Neural cell (in vitro differentiated cells): ENCODE measurements at regions not wholly inside any gene's neighbourhood (a gene's known extent, or its start where the extent isn't known, plus 50 kb on each side); places are given as distances from the start of the nearest gene placed in this dataset.

Experiments
- H2AFZ ChIP-seq: fragments of 200-600, 300-800 bp; sonication (generic), shearing (Covaris generic); 2 replicates; pipeline ENCODE4 v1.6.0; 2014; ENCODE audit warnings: low read depth, mild to moderate bottlenecking, antibody characterized with exemption, low read length, moderate library complexity
- H3F3A ChIP-seq: fragments of 200-600 bp; shearing (Covaris generic); 2 replicates; pipeline ENCODE4 v1.6.1; 2016; ENCODE audit warnings: mild to moderate bottlenecking, moderate library complexity, mixed read lengths, antibody characterized with exemption, low read length; ENCODE audit not compliant: insufficient read depth, poor library complexity, severe bottlenecking
- H3K27ac ChIP-seq: fragments of 200-600, 300-800 bp; sonication (generic), shearing (Covaris generic); 2 replicates; pipeline ENCODE4 v1.5.1; 2014; ENCODE audit warnings: mild to moderate bottlenecking, low read length, moderate library complexity
- H3K27me3 ChIP-seq: fragments of 300-800, 200-600 bp; sonication (generic), shearing (Covaris generic); 2 replicates; pipeline ENCODE4 v1.6.0; 2014; ENCODE audit warnings: mild to moderate bottlenecking, low read depth, low read length, moderate library complexity; ENCODE audit not compliant: insufficient read depth
- H3K36me3 ChIP-seq: fragments of 300-800, 200-600 bp; sonication (generic), shearing (Covaris generic); 2 replicates; pipeline ENCODE4 v1.5.1; 2014; ENCODE audit warnings: mild to moderate bottlenecking, antibody characterized with exemption, low read length, moderate library complexity; ENCODE audit not compliant: insufficient read depth
- H3K4me2 ChIP-seq: fragments of 300-800, 200-600 bp; sonication (generic), shearing (Covaris generic); 2 replicates; pipeline ENCODE4 v1.6.0; 2014; ENCODE audit warnings: mild to moderate bottlenecking, low read length
- H3K4me3 ChIP-seq: fragments of 300-800, 200-600 bp; sonication (generic), shearing (Covaris generic); 2 replicates; pipeline ENCODE4 v1.5.1; 2014; ENCODE audit warnings: mild to moderate bottlenecking, low read length, moderate library complexity
- H3K79me2 ChIP-seq: fragments of 200-600 bp; shearing (Covaris generic); replicated peaks from 2 replicates; pipeline ENCODE4 v1.6.0; 2014; ENCODE audit warnings: mild to moderate bottlenecking, low read length, moderate library complexity; ENCODE audit not compliant: insufficient read depth
- H3K9ac ChIP-seq: fragments of 300-800, 200-600 bp; sonication (generic), shearing (Covaris generic); 2 replicates; pipeline ENCODE4 v1.6.1; 2016; ENCODE audit warnings: mild to moderate bottlenecking, low read length, mixed read lengths
- H3K9me2 ChIP-seq: fragments of 200-600 bp; shearing (Covaris generic); 2 replicates; pipeline ENCODE4 v1.6.1; 2016; ENCODE audit warnings: mild to moderate bottlenecking, low read length, mixed read lengths; ENCODE audit not compliant: insufficient read depth
- H3K9me3 ChIP-seq: fragments of 200-600, 300-800 bp; sonication (generic), shearing (Covaris generic); 2 replicates; pipeline ENCODE4 v1.6.1; 2016; ENCODE audit warnings: mild to moderate bottlenecking, mixed run types, low read length, moderate library complexity, mixed read lengths
- H4K20me1 ChIP-seq: fragments of 200-600 bp; shearing (Covaris generic); 2 replicates; pipeline ENCODE4 v1.6.1; 2016; ENCODE audit warnings: mild to moderate bottlenecking, mixed run types; ENCODE audit not compliant: insufficient read depth
- EP300 ChIP-seq: fragments of 450-650 bp; conservative IDR thresholded peaks from 2 replicates; pipeline ENCODE4 v1.6.1; 2014; ENCODE audit warnings: antibody characterized with exemption, mild to moderate bottlenecking, moderate library complexity; ENCODE audit not compliant: poor library complexity, severe bottlenecking
- EZH2 ChIP-seq: fragments of 200-600, 300-800 bp; shearing (Covaris generic), sonication (generic); IDR thresholded peaks from 2 replicates; pipeline ENCODE4 v1.6.1; 2014; ENCODE audit warnings: antibody characterized with exemption, low read length, borderline replicate concordance, mild to moderate bottlenecking; ENCODE audit not compliant: insufficient read depth, poor library complexity, severe bottlenecking
- MXI1 ChIP-seq: fragments of 450-650 bp; conservative IDR thresholded peaks from 2 replicates; pipeline ENCODE4 v1.6.1; 2014; ENCODE audit warnings: antibody characterized with exemption, mild to moderate bottlenecking; ENCODE audit not compliant: poor library complexity, severe bottlenecking
- POLR2AphosphoS5 ChIP-seq: IDR thresholded peaks from 2 replicates; pipeline ENCODE4 v1.6.1; 2012
- RAD21 ChIP-seq: fragments of 450-650 bp; conservative IDR thresholded peaks from 2 replicates; pipeline ENCODE4 v1.6.1; 2014; ENCODE audit warnings: antibody characterized with exemption, mild to moderate bottlenecking, moderate library complexity
- SMC3 ChIP-seq: fragments of 450-650 bp; conservative IDR thresholded peaks from 2 replicates; pipeline ENCODE4 v1.6.1; 2014; ENCODE audit warnings: antibody characterized with exemption, mild to moderate bottlenecking, moderate library complexity; ENCODE audit not compliant: poor library complexity
- TAF1 ChIP-seq: IDR thresholded peaks from 2 replicates; pipeline ENCODE4 v1.6.1; 2012; ENCODE audit warnings: low read depth
- TF ChIP-seq, protein P1 (sequence below): fragments of 450-650 bp; IDR thresholded peaks from 2 replicates; pipeline ENCODE4 v1.5.1; 2014; ENCODE audit warnings: antibody characterized with exemption, mild to moderate bottlenecking, moderate library complexity; ENCODE audit not compliant: poor library complexity, severe bottlenecking
- TF ChIP-seq, protein P2 (sequence below): IDR thresholded peaks from 2 replicates; pipeline ENCODE4 v1.6.1; 2012; ENCODE audit warnings: borderline replicate concordance

DNA sequence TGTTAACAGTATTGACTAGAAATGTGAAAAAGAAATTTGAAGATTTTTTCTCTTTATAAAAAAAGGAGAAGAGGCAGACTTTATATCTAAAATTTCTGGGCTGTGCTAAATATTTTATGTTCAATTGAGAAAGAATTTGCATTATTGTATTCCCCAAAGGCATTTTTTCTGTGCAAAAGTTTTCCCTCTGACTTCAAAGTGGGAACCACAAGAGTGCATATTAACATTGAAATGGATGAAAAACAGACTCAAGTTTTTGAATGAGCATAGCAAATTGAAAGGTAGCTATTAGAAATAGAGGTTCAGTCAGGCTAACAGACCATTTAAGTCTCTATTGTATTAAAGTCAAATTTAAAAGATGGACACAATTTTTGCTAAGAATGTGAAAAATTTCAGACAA lies 95.2 kb downstream of the RASSF9 start:
- H3F3A ChIP-seq: no peaks in the 10 kb centered on the region
- no peaks in the 10 kb centered on the region for H3K79me2 ChIP-seq
- no peaks in the 10 kb centered on the region for H3K27me3 ChIP-seq
- no peaks in the 10 kb centered on the region for H3K9me3 ChIP-seq
- no peak overlapping the region for H3K27ac ChIP-seq
- no peak overlapping the region for H3K4me2 ChIP-seq
- H3K9me2 ChIP-seq: no peaks in the 10 kb centered on the region
- H3K36me3 ChIP-seq: no peaks in the 10 kb centered on the region
- TF ChIP-seq SMC3: no peak
- TF ChIP-seq TAF1: no peak
- TF ChIP-seq MXI1: no peak
- TF ChIP-seq, protein P1, sequence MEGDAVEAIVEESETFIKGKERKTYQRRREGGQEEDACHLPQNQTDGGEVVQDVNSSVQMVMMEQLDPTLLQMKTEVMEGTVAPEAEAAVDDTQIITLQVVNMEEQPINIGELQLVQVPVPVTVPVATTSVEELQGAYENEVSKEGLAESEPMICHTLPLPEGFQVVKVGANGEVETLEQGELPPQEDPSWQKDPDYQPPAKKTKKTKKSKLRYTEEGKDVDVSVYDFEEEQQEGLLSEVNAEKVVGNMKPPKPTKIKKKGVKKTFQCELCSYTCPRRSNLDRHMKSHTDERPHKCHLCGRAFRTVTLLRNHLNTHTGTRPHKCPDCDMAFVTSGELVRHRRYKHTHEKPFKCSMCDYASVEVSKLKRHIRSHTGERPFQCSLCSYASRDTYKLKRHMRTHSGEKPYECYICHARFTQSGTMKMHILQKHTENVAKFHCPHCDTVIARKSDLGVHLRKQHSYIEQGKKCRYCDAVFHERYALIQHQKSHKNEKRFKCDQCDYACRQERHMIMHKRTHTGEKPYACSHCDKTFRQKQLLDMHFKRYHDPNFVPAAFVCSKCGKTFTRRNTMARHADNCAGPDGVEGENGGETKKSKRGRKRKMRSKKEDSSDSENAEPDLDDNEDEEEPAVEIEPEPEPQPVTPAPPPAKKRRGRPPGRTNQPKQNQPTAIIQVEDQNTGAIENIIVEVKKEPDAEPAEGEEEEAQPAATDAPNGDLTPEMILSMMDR: no peak
- no peak for TF ChIP-seq EZH2
- TF ChIP-seq, protein P2, sequence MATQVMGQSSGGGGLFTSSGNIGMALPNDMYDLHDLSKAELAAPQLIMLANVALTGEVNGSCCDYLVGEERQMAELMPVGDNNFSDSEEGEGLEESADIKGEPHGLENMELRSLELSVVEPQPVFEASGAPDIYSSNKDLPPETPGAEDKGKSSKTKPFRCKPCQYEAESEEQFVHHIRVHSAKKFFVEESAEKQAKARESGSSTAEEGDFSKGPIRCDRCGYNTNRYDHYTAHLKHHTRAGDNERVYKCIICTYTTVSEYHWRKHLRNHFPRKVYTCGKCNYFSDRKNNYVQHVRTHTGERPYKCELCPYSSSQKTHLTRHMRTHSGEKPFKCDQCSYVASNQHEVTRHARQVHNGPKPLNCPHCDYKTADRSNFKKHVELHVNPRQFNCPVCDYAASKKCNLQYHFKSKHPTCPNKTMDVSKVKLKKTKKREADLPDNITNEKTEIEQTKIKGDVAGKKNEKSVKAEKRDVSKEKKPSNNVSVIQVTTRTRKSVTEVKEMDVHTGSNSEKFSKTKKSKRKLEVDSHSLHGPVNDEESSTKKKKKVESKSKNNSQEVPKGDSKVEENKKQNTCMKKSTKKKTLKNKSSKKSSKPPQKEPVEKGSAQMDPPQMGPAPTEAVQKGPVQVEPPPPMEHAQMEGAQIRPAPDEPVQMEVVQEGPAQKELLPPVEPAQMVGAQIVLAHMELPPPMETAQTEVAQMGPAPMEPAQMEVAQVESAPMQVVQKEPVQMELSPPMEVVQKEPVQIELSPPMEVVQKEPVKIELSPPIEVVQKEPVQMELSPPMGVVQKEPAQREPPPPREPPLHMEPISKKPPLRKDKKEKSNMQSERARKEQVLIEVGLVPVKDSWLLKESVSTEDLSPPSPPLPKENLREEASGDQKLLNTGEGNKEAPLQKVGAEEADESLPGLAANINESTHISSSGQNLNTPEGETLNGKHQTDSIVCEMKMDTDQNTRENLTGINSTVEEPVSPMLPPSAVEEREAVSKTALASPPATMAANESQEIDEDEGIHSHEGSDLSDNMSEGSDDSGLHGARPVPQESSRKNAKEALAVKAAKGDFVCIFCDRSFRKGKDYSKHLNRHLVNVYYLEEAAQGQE: no peak
- TF ChIP-seq RAD21: no peak
- no peak overlapping the region for H2AFZ ChIP-seq
- no peak overlapping the region for H3K4me3 ChIP-seq
- no peak overlapping the region for H3K9ac ChIP-seq
- no peaks in the 10 kb centered on the region for H4K20me1 ChIP-seq

DNA sequence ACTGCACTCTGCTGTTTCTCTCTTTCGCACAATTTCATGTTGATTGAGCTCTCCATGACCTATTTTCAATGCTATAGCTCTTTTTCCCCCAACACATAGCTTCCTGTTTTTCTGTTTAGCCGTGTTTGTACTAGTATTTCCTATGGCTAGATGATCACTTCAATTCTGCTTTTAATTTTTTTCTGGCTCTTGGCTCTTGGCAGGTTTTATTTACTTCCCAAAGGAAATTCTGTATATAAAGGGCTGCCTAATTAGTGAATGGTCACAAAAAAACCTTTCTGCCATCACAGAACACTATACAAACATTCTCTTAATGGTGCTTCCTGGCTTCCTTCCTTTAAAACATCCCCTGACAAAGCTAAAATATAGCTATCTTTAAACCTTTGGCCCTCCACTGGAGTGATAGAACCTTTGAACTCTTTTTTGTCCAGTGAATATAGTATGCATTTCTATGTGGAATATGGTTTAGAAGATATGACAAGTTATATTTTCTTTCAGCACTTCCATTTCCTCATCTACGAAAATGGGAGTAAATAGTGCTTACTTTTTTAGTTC lies 88.2 kb downstream of the RASSF9 start:
- Histone ChIP-seq H3K9me2 (no peaks in the 10 kb centered on the region), H3K4me2 (no peak overlapping the region), H3K79me2 (no peaks in the 10 kb centered on the region), H3K27ac (no peak overlapping the region), H3K27me3 (no peaks in the 10 kb centered on the region), H3F3A (no peaks in the 10 kb centered on the region), H2AFZ (no peak overlapping the region), H3K9me3 (no peaks in the 10 kb centered on the region), H4K20me1 (no peaks in the 10 kb centered on the region), H3K9ac (no peak overlapping the region), H3K4me3 (no peak overlapping the region), H3K36me3 (no peaks in the 10 kb centered on the region)
- TF ChIP-seq RAD21 (no peak), POLR2AphosphoS5 (no peak), MXI1 (no peak), EZH2 (no peak), EP300 (no peak), TAF1 (no peak), SMC3 (no peak)
- TF ChIP-seq, protein P1: no peak
- TF ChIP-seq, protein P2: no peak
